GM13977 (cell line): ENCODE measurements at regions not wholly inside any gene's neighbourhood (a gene's known extent, or its start where the extent isn't known, plus 50 kb on each side); places are given as distances from the start of the nearest gene placed in this dataset.

Experiments used
- DNase-seq: peaks from one replicate; pipeline ENCODE4 v3.0.0; 2012; ENCODE audit warnings: low spot score
- CTCF ChIP-seq: IDR thresholded peaks from 2 replicates; pipeline ENCODE4 v1.5.1; 2012; ENCODE audit warnings: mild to moderate bottlenecking, control low read depth; ENCODE audit not compliant: insufficient read depth; ENCODE audit errors: extremely low read depth, missing control alignments
- in situ Hi-C: fragments of 300-500 bp; cut with MboI; formaldehyde crosslinking; loops from one replicate; pipeline ENCODE4 v1.12.0; 2022; ENCODE audit warnings: low sequenced_read_pairs, low pct_unique_long_range_greater_than_20kb, mixed read lengths, inconsistent platforms; ENCODE audit not compliant: unreplicated experiment

- no peak for DNase-seq
- no peak for TF ChIP-seq CTCF
- in situ Hi-C loops, result no loop called here
These were observed 391.4 kb upstream of the DPH6 start for GRCh38 chr15:35937380-35937779.

- no peak for TF ChIP-seq CTCF
- in situ Hi-C loops, result no loop called here
These were observed 399.1 kb upstream of the DPH6 start for GRCh38 chr15:35944945-35945585.

DNA sequence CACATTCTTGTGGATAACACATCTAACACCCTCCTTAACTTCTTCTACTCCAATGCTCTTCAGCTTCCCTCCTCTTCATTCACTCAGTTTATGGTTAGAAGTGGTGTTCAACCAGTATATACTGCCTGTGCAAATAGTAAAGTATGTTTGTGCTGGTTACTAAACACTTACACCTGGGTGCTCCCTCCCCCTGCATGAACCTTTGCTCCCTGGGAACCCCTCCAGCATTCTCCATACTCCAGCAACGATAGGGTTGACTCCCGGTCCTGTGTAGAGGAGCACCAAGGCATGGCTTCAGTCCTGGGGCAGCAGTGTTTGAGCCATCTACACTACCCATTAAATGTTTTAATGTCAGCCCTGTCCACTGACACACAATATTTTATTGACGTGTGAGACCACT is 407.5 kb upstream of the DPH6 start:
- no peak for DNase-seq
- in situ Hi-C loops, result no loop called here
- no peak for TF ChIP-seq CTCF

More at GRCh38 chr15:35944945-35945585, 399.1 kb upstream of the DPH6 start:
- DNase-seq, result no peak

GRCh38 chr15:35956056-35956455 is 410.1 kb upstream of the DPH6 start:
- TF ChIP-seq CTCF, result no peak
- no peak for DNase-seq
- in situ Hi-C loops, result no loop called here

DNA sequence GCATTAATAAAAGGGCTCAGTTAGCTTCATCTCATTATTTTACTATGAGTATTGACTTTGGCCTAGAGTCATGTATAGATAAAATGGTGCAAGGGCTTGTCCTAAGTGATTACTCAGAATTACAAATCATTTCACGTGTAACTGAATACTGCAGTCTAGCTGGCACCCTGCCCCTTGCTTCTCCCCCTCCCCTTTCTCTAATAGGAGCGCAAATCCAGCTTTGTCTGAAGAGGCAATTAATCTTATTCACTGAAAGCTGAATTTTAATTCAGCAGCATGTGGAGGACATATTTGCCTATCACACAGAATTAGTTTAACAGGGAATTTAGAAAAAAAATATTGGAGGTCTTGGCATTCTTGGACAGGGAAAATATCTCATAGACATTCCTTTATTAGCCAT is 412.1 kb upstream of the DPH6 start:
- in situ Hi-C loops, result no loop called here
- no peak for TF ChIP-seq CTCF
- DNase-seq, result no peak

GRCh38 chr15:35958975-35959374 is 413.0 kb upstream of the DPH6 start:
- no peak for DNase-seq
- in situ Hi-C loops, result no loop called here

More at GRCh38 chr15:35958975-35959374, 413.0 kb upstream of the DPH6 start:
- no peak for TF ChIP-seq CTCF
